MM.1S (cell line): ENCODE measurements at regions not wholly inside any gene's neighbourhood (a gene's known extent, or its start where the extent isn't known, plus 50 kb on each side); places are given as distances from the start of the nearest gene placed in this dataset.

Experiments used
- DNase-seq: peaks from one replicate; pipeline ENCODE4 v3.0.0-alpha.2; 2015
- H2AFZ ChIP-seq: fragments of 300-600 bp; sonication (generic); 2 replicates; pipeline ENCODE4 v1.6.0; 2016; ENCODE audit warnings: antibody characterized with exemption, low read length
- H3F3A ChIP-seq: fragments of 300-600 bp; sonication (generic); 2 replicates; pipeline ENCODE4 v1.6.1; 2016; ENCODE audit warnings: mild to moderate bottlenecking, antibody characterized with exemption, low read length, moderate library complexity, mixed read lengths; ENCODE audit not compliant: insufficient read depth
- H3K27ac ChIP-seq: fragments of 300-600 bp; sonication (generic); 2 replicates; pipeline ENCODE4 v1.5.1; 2016; ENCODE audit warnings: mild to moderate bottlenecking, low read length
- H3K27me3 ChIP-seq: fragments of 300-600 bp; sonication (generic); replicated peaks from 2 replicates; pipeline ENCODE4 v1.6.0; 2016; ENCODE audit warnings: low read length; ENCODE audit not compliant: insufficient read depth
- H3K36me3 ChIP-seq: fragments of 300-600 bp; sonication (generic); replicated peaks from 2 replicates; pipeline ENCODE4 v1.6.1; 2016; ENCODE audit warnings: mild to moderate bottlenecking, low read length, mixed read lengths; ENCODE audit not compliant: insufficient read depth
- H3K4me1 ChIP-seq: fragments of 300-600 bp; sonication (generic); 2 replicates; pipeline ENCODE4 v1.6.1; 2016; ENCODE audit warnings: low read length, mixed read lengths
- H3K4me2 ChIP-seq: fragments of 300-600 bp; sonication (generic); 2 replicates; pipeline ENCODE4 v1.6.0; 2016; ENCODE audit warnings: low read depth, low read length
- H3K4me3 ChIP-seq: fragments of 300-600 bp; sonication (generic); 2 replicates; pipeline ENCODE4 v1.5.1; 2016; ENCODE audit warnings: low read length, mixed read lengths
- H3K79me2 ChIP-seq: fragments of 300-600 bp; sonication (generic); 2 replicates; pipeline ENCODE4 v1.6.1; 2016; ENCODE audit warnings: mixed run types, low read length, mixed read lengths
- H3K9ac ChIP-seq: fragments of 300-600 bp; sonication (generic); 2 replicates; pipeline ENCODE4 v1.6.1; 2016; ENCODE audit warnings: low read length, mixed read lengths
- H3K9me2 ChIP-seq: fragments of 300-600 bp; sonication (generic); replicated peaks from 2 replicates; pipeline ENCODE4 v1.6.1; 2016; ENCODE audit warnings: mild to moderate bottlenecking, low read length, mixed read lengths; ENCODE audit not compliant: insufficient read depth
- H3K9me3 ChIP-seq: fragments of 300-600 bp; sonication (generic); replicated peaks from 2 replicates; pipeline ENCODE4 v1.6.1; 2016; ENCODE audit warnings: mild to moderate bottlenecking, low read length, mixed read lengths; ENCODE audit not compliant: insufficient read depth
- H4K20me1 ChIP-seq: fragments of 300-600 bp; sonication (generic); 2 replicates; pipeline ENCODE4 v1.6.1; 2016; ENCODE audit warnings: mild to moderate bottlenecking, low read length, moderate library complexity, mixed read lengths; ENCODE audit not compliant: insufficient read depth
- CTCF ChIP-seq: fragments of 300-600 bp; sonication (generic); IDR thresholded peaks from 2 replicates; pipeline ENCODE4 v1.5.1; 2016; ENCODE audit warnings: antibody characterized with exemption, low read length, mixed read lengths
- EZH2 ChIP-seq: fragments of 300-600 bp; sonication (generic); optimal IDR thresholded peaks from 2 replicates; pipeline ENCODE3; 2017; ENCODE audit warnings: low read depth, mild to moderate bottlenecking, antibody characterized with exemption, low read length, mixed read lengths
- EZH2phosphoT487 ChIP-seq: fragments of 300-600 bp; sonication (generic); IDR thresholded peaks from 2 replicates; pipeline ENCODE4 v1.6.1; 2018; ENCODE audit warnings: antibody characterized with exemption, low read length

GRCh38 chr4:122548886-122549630 lies 71.8 kb downstream of the IL21 start:
- Histone ChIP-seq H3K27ac (no peak overlapping the region), H3K9me3 (no peaks in the 10 kb centered on the region), H3K4me3 (no peak overlapping the region), H3K9me2 (no peaks in the 10 kb centered on the region), H3K79me2 (no peaks in the 10 kb centered on the region), H3F3A (no peaks in the 10 kb centered on the region), H2AFZ (no peak overlapping the region), H3K27me3 (no peaks in the 10 kb centered on the region; the same call in 1 of the 2 replicates), H3K4me1 (no peaks in the 10 kb centered on the region), H4K20me1 (no peaks in the 10 kb centered on the region), H3K36me3 (no peaks in the 10 kb centered on the region), H3K9ac (no peak overlapping the region), H3K4me2 (no peak overlapping the region)
- no peak for TF ChIP-seq CTCF
- no peak for TF ChIP-seq EZH2
- no peak for TF ChIP-seq EZH2phosphoT487
- DNase-seq: no peak

- H3K4me1 ChIP-seq: peaks cover 6% of the 10 kb centered on the region
- TF ChIP-seq EZH2: no peak
- TF ChIP-seq CTCF: no peak
- no peak for TF ChIP-seq EZH2phosphoT487
- H3K9ac ChIP-seq: no peak overlapping the region
- H3K79me2 ChIP-seq: no peaks in the 10 kb centered on the region
- H3K9me3 ChIP-seq: no peaks in the 10 kb centered on the region
- H3K9me2 ChIP-seq: no peaks in the 10 kb centered on the region
- no peak for DNase-seq
- H3F3A ChIP-seq: no peaks in the 10 kb centered on the region
- H3K27ac ChIP-seq: no peak overlapping the region
- H3K36me3 ChIP-seq: no peaks in the 10 kb centered on the region
- no peaks in the 10 kb centered on the region; the same call in 1 of the 2 replicates for H3K27me3 ChIP-seq
- no peaks in the 10 kb centered on the region for H4K20me1 ChIP-seq
- H3K4me3 ChIP-seq: no peak overlapping the region
- no peak overlapping the region for H3K4me2 ChIP-seq
- no peak overlapping the region for H2AFZ ChIP-seq
Observed at GRCh38 chr4:122548452-122548851, 72.4 kb downstream of the IL21 start.

GRCh38 chr4:122542411-122543236 lies 78.2 kb downstream of the IL21 start:
- H3K4me1 ChIP-seq: peaks cover 36% of the 10 kb centered on the region
- no peaks in the 10 kb centered on the region for H3K9me2 ChIP-seq
- H3K27ac ChIP-seq: peak overlapping the region; percentile 65; the same call in 1 of the 2 replicates
- H2AFZ ChIP-seq: peak overlapping the region; percentile 41
- peak overlapping the region; percentile 12; the same call in 1 of the 2 replicates for H3K9ac ChIP-seq
- H3K79me2 ChIP-seq: no peaks in the 10 kb centered on the region
- no peaks in the 10 kb centered on the region for H4K20me1 ChIP-seq
- no peaks in the 10 kb centered on the region for H3K9me3 ChIP-seq
- H3K36me3 ChIP-seq: no peaks in the 10 kb centered on the region
- H3K4me3 ChIP-seq: peak overlapping the region; percentile 13; the same call in 1 of the 2 replicates
- TF ChIP-seq EZH2 (no peak), EZH2phosphoT487 (no peak), CTCF (no peak)
- peak overlapping the region; percentile 71 for H3K4me2 ChIP-seq
- no peaks in the 10 kb centered on the region; the same call in 1 of the 2 replicates for H3K27me3 ChIP-seq
- DNase-seq: peak; percentile 68
- H3F3A ChIP-seq: peaks cover 9% of the 10 kb centered on the region; the same call in 1 of the 2 replicates
